DOHH2 (cell line): ENCODE measurements at regions not wholly inside any gene's neighbourhood (a gene's known extent, or its start where the extent isn't known, plus 50 kb on each side); places are given as distances from the start of the nearest gene placed in this dataset.

ENCODE experiments used
- H3F3A ChIP-seq: fragments of 200-600 bp; sonication (generic), shearing (Covaris generic); 2 replicates; pipeline ENCODE4 v1.6.0; 2016; ENCODE audit warnings: antibody characterized with exemption, mild to moderate bottlenecking; ENCODE audit not compliant: control insufficient read depth, insufficient read depth
- H3K27ac ChIP-seq: fragments of 200-600 bp; sonication (generic); 2 replicates; pipeline ENCODE4 v1.5.1; 2014; ENCODE audit warnings: low read depth, mild to moderate bottlenecking, low read length, moderate library complexity
- H3K27me3 ChIP-seq: fragments of 200-600 bp; sonication (generic); 2 replicates; pipeline ENCODE4 v1.6.1; 2014; ENCODE audit warnings: mild to moderate bottlenecking, low read length, mixed read lengths; ENCODE audit not compliant: control insufficient read depth
- H3K36me3 ChIP-seq: fragments of 200-600 bp; sonication (generic); 2 replicates; pipeline ENCODE4 v1.6.1; 2014; ENCODE audit warnings: mild to moderate bottlenecking, low read length, moderate library complexity, mixed read lengths; ENCODE audit not compliant: control insufficient read depth
- H3K4me1 ChIP-seq: fragments of 200-600 bp; sonication (generic); 2 replicates; pipeline ENCODE4 v1.6.1; 2014; ENCODE audit warnings: mild to moderate bottlenecking, low read length, mixed read lengths; ENCODE audit not compliant: control insufficient read depth
- H3K4me2 ChIP-seq: fragments of 200-600 bp; sonication (generic); 2 replicates; pipeline ENCODE4 v1.6.0; 2014; ENCODE audit warnings: mild to moderate bottlenecking, low read length, moderate library complexity
- H3K4me3 ChIP-seq: fragments of 200-600 bp; sonication (generic); 2 replicates; pipeline ENCODE4 v1.5.1; 2014; ENCODE audit warnings: mild to moderate bottlenecking, low read length, mixed read lengths
- H3K79me2 ChIP-seq: fragments of 200-600 bp; sonication (generic); 2 replicates; pipeline ENCODE4 v1.6.1; 2014; ENCODE audit warnings: mild to moderate bottlenecking, low read length, mixed read lengths; ENCODE audit not compliant: control insufficient read depth
- H3K9me2 ChIP-seq: fragments of 200-600 bp; sonication (generic); replicated peaks from 2 replicates; pipeline ENCODE4 v1.6.1; 2014; ENCODE audit warnings: mild to moderate bottlenecking, low read length, mixed read lengths; ENCODE audit not compliant: control insufficient read depth
- H3K9me3 ChIP-seq: fragments of 200-600 bp; sonication (generic); 2 replicates; pipeline ENCODE4 v1.6.1; 2014; ENCODE audit warnings: antibody characterized with exemption, low read length, mixed read lengths; ENCODE audit not compliant: control insufficient read depth, insufficient read depth
- H4K20me1 ChIP-seq: fragments of 200-600 bp; sonication (generic); 2 replicates; pipeline ENCODE4 v1.6.0; 2014; ENCODE audit warnings: low read depth, mild to moderate bottlenecking, antibody characterized with exemption, low read length, moderate library complexity; ENCODE audit not compliant: control insufficient read depth, insufficient read depth
- CTCF ChIP-seq: fragments of 200-600 bp; sonication (generic); IDR thresholded peaks from one replicate; pipeline ENCODE4 v1.5.1; 2014; ENCODE audit warnings: antibody characterized with exemption, mild to moderate bottlenecking, low read depth, low read length; ENCODE audit not compliant: poor library complexity, severe bottlenecking
- EZH2phosphoT487 ChIP-seq: fragments of 200-600 bp; sonication (generic); IDR thresholded peaks from 2 replicates; pipeline ENCODE4 v1.6.1; 2017; ENCODE audit warnings: borderline replicate concordance, mild to moderate bottlenecking, antibody characterized with exemption, low read length, moderate library complexity, mixed read lengths

GRCh38 chr1:228867951-228868730 is 132.9 kb downstream of the RHOU start:
- Histone ChIP-seq H3F3A (no peaks in the 10 kb centered on the region), H3K4me3 (no peak overlapping the region), H3K36me3 (no peaks in the 10 kb centered on the region), H3K4me2 (no peak overlapping the region), H3K27ac (no peak overlapping the region), H3K79me2 (no peaks in the 10 kb centered on the region), H3K9me3 (no peaks in the 10 kb centered on the region), H3K27me3 (no peaks in the 10 kb centered on the region), H4K20me1 (no peaks in the 10 kb centered on the region), H3K4me1 (no peaks in the 10 kb centered on the region), H3K9me2 (no peaks in the 10 kb centered on the region)
- TF ChIP-seq EZH2phosphoT487 = no peak
- TF ChIP-seq CTCF = no peak

GRCh38 chr1:228868731-228869024 is 133.4 kb downstream of the RHOU start:
- Histone ChIP-seq H3K4me1 (no peaks in the 10 kb centered on the region), H3K27me3 (no peaks in the 10 kb centered on the region), H4K20me1 (no peaks in the 10 kb centered on the region), H3K27ac (no peak overlapping the region), H3K79me2 (no peaks in the 10 kb centered on the region), H3K4me3 (no peak overlapping the region), H3K9me2 (no peaks in the 10 kb centered on the region), H3K4me2 (no peak overlapping the region), H3K36me3 (no peaks in the 10 kb centered on the region), H3F3A (no peaks in the 10 kb centered on the region), H3K9me3 (no peaks in the 10 kb centered on the region)
- no peak for TF ChIP-seq CTCF
- no peak for TF ChIP-seq EZH2phosphoT487

- Histone ChIP-seq H3K27ac (no peak overlapping the region), H3K9me3 (no peaks in the 10 kb centered on the region), H3K4me1 (no peaks in the 10 kb centered on the region), H4K20me1 (no peaks in the 10 kb centered on the region), H3K4me2 (no peak overlapping the region), H3K36me3 (no peaks in the 10 kb centered on the region), H3K79me2 (no peaks in the 10 kb centered on the region), H3F3A (no peaks in the 10 kb centered on the region), H3K9me2 (no peaks in the 10 kb centered on the region), H3K27me3 (no peaks in the 10 kb centered on the region), H3K4me3 (no peak overlapping the region)
- TF ChIP-seq EZH2phosphoT487 (no peak), CTCF (no peak)
Observed at GRCh38 chr1:228869312-228869824, 134.1 kb downstream of the RHOU start.
